GM12878 (cell line): ENCODE measurements at regions not wholly inside any gene's neighbourhood (a gene's known extent, or its start where the extent isn't known, plus 50 kb on each side); places are given as distances from the start of the nearest gene placed in this dataset.

ENCODE experiments used
- EGR1 ChIP-seq, 2 experiments: IDR thresholded peaks; 1 replicate in 1 of 2; 2 replicates in 1 of 2; pipeline ENCODE4 v1.6.1; 2011 to 2012; ENCODE audit warnings: low read depth in 2 of 2, low read length in 2 of 2, borderline replicate concordance in 1 of 2, mild to moderate bottlenecking in 1 of 2, moderate library complexity in 1 of 2
- EZH2 ChIP-seq: IDR thresholded peaks from 2 replicates; pipeline ENCODE4 v1.6.1; 2012; ENCODE audit warnings: low read depth, mild to moderate bottlenecking, control low read depth, inconsistent platforms, low read length, borderline replicate concordance; ENCODE audit not compliant: control insufficient read depth
- POLR2A ChIP-seq: IDR thresholded peaks from 2 replicates; pipeline ENCODE4 v1.6.1; 2011; ENCODE audit warnings: low read depth, mild to moderate bottlenecking, low read length
- REST ChIP-seq: IDR thresholded peaks from 2 replicates; pipeline ENCODE4 v1.6.1; 2012; ENCODE audit warnings: mild to moderate bottlenecking, low read depth, low read length

- TF ChIP-seq REST: no peak
- no peak for TF ChIP-seq POLR2A
- TF ChIP-seq EGR1 (IDR thresholded peaks at IDR 0.05; ENCODE audit: borderline replicate concordance in 1 of 2, low read depth in 2 of 2, low read length in 2 of 2): no peak
- TF ChIP-seq EZH2: no peak
Observed at GRCh38 chr13:29994911-29995595, 144.6 kb upstream of the UBL3 start.
